Smooth muscle cell of the brain vasculature (primary cell): ENCODE measurements at regions not wholly inside any gene's neighbourhood (a gene's known extent, or its start where the extent isn't known, plus 50 kb on each side); places are given as distances from the start of the nearest gene placed in this dataset.

Source experiments
- DNase-seq: peaks from one replicate; pipeline ENCODE4 v3.0.0-alpha.2; 2012; ENCODE audit warnings: low read depth, low spot score

- no peak for DNase-seq
Observed at GRCh38 chr2:156647377-156648010, 211.3 kb downstream of the GPD2 start.

GRCh38 chr2:156648522-156648921, 212.3 kb downstream of the GPD2 start:
- no peak for DNase-seq

- DNase-seq: no peak
Observed at GRCh38 chr2:156649596-156649995, 213.4 kb downstream of the GPD2 start.

GRCh38 chr2:156652691-156653090, 216.5 kb downstream of the GPD2 start:
- DNase-seq: no peak

GRCh38 chr2:156653675-156654074, 217.5 kb downstream of the GPD2 start:
- DNase-seq: no peak

GRCh38 chr2:156657809-156658208, 221.6 kb downstream of the GPD2 start:
- no peak for DNase-seq

GRCh38 chr2:156659694-156660093, 223.5 kb downstream of the GPD2 start:
- no peak for DNase-seq

- no peak for DNase-seq
Observed at GRCh38 chr2:156663757-156664409, 227.7 kb downstream of the GPD2 start.

- DNase-seq: no peak
Observed at GRCh38 chr2:156666130-156666785, 230.1 kb downstream of the GPD2 start.

GRCh38 chr2:156670104-156670503, 233.9 kb downstream of the GPD2 start:
- no peak for DNase-seq

GRCh38 chr2:156671706-156672361, 235.7 kb downstream of the GPD2 start:
- DNase-seq: no peak

- no peak for DNase-seq
Observed at GRCh38 chr2:156672556-156673332, 236.6 kb downstream of the GPD2 start.

- no peak for DNase-seq
Observed at GRCh38 chr2:156673333-156673615, 237.1 kb downstream of the GPD2 start.

GRCh38 chr2:156673981-156674380, 237.8 kb downstream of the GPD2 start:
- no peak for DNase-seq

- no peak for DNase-seq
Observed at GRCh38 chr2:156675896-156676295, 239.7 kb downstream of the GPD2 start.

GRCh38 chr2:156679820-156680219, 243.6 kb downstream of the GPD2 start:
- DNase-seq: no peak

GRCh38 chr2:156680266-156680665, 244.1 kb downstream of the GPD2 start:
- no peak for DNase-seq

- no peak for DNase-seq
Observed at GRCh38 chr2:156687126-156687525, 250.9 kb downstream of the GPD2 start.

GRCh38 chr2:156687715-156688114, 251.5 kb downstream of the GPD2 start:
- DNase-seq: no peak

- no peak for DNase-seq
Observed at GRCh38 chr2:156689939-156690338, 253.8 kb downstream of the GPD2 start.

GRCh38 chr2:156691014-156691413, 254.8 kb downstream of the GPD2 start:
- no peak for DNase-seq

GRCh38 chr2:156695020-156695419, 258.8 kb downstream of the GPD2 start:
- no peak for DNase-seq
